ENCODE measurements at regions not wholly inside any gene's neighbourhood (a gene's known extent, or its start where the extent isn't known, plus 50 kb on each side); places are given as distances from the start of the nearest gene placed in this dataset.

GRCh38 chr15:53307952-53308624 is 451.4 kb downstream of the WDR72 start:
- TF ChIP-seq CTCF (IDR thresholded peaks at IDR 0.05) (no peak), POLR2A (IDR thresholded peaks at IDR 0.05) (no peak)
